ENCODE measurements at regions not wholly inside any gene's neighbourhood (a gene's known extent, or its start where the extent isn't known, plus 50 kb on each side); places are given as distances from the start of the nearest gene placed in this dataset. TPM values are rescaled to one million over a fixed set of nuclear protein-coding genes. Genes with fewer than 3 reads are reported as not detected.
A peak's percentile ranks its signal among the peaks of the same experiment; 100 is the strongest.

GRCh38 chr15:62986948-62987347 is 55.6 kb upstream of the TPM1 start:
- 89% methylated on average over 7 of the region's 7 CpGs for WGBS (ENCODE audit: insufficient coverage)
- Histone ChIP-seq H3K4me3 (ENCODE audit: low read depth, low read length) (no peak overlapping the region), H3K27ac (ENCODE audit: low read depth, low read length) (no peak overlapping the region), H3K36me3 (ENCODE audit: control insufficient read depth, insufficient read depth, low read length) (no peaks in the 10 kb centered on the region), H3K27me3 (ENCODE audit: control insufficient read depth, insufficient read depth, low read length) (no peaks in the 10 kb centered on the region), H3K9me3 (ENCODE audit: control insufficient read depth, insufficient read depth, low read length) (no peaks in the 10 kb centered on the region), H3K4me1 (ENCODE audit: control insufficient read depth, insufficient read depth, low read length) (no peaks in the 10 kb centered on the region)
- no peak for DNase-seq (ENCODE audit: low read depth in 4 of 6, low spot score in 6 of 6)

- 74% methylated on average over 7 of the region's 7 CpGs for whole genome bisulfite sequencing (ENCODE audit: insufficient coverage)
- DNase-seq (ENCODE audit: low read depth in 4 of 6, low spot score in 6 of 6): no peak
- Histone ChIP-seq H3K27ac (ENCODE audit: low read depth, low read length) (no peak overlapping the region), H3K9me3 (ENCODE audit: control insufficient read depth, insufficient read depth, low read length) (no peaks in the 10 kb centered on the region), H3K27me3 (ENCODE audit: control insufficient read depth, insufficient read depth, low read length) (no peaks in the 10 kb centered on the region), H3K4me1 (ENCODE audit: control insufficient read depth, insufficient read depth, low read length) (no peaks in the 10 kb centered on the region), H3K4me3 (ENCODE audit: low read depth, low read length) (no peak overlapping the region), H3K36me3 (ENCODE audit: control insufficient read depth, insufficient read depth, low read length) (no peaks in the 10 kb centered on the region)
These were observed 53.8 kb upstream of the TPM1 start for GRCh38 chr15:62988701-62989100.

DNA sequence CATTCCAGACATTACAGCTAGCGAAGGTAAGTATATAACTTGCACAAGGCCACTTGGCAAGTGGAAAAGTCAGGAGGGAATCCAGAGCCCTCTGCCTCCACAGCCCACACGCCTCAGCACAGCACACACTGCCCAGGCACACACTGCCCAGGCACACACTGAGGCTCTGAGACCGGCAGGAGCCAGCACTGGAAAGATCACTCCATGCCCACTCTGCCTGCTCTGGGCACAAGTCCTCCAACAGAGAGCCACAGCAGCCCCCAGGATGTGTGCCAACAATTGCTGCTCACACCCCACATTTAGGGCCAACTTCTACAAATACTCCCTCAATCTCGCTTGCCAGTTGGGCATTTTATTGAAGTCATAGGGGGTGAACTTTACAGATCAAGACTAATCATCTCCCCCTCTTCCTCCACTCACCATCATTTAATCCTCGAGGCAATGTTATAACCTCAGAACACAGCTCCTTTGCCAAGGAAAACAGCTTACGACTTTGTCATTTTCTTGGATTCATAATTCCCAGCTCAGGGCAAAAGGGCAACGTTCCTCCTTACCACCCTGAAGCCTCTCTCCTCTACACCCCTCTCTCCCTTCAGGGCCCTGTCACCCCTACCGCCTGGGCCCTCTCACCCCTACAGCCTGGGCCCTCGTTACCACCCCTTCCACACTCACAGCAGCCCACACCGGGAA is 53.0 kb upstream of the TPM1 start:
- H3K27me3 ChIP-seq (ENCODE audit: control insufficient read depth, insufficient read depth, low read length): no peaks in the 10 kb centered on the region
- WGBS (ENCODE audit: insufficient coverage): 72% methylated on average over 7 of the region's 10 CpGs
- H3K4me3 ChIP-seq (ENCODE audit: low read depth, low read length): no peak overlapping the region
- DNase-seq (ENCODE audit: low read depth in 4 of 6, low spot score in 6 of 6): peak in 1 of 6 donors; percentile 14
- H3K4me1 ChIP-seq (ENCODE audit: control insufficient read depth, insufficient read depth, low read length): no peaks in the 10 kb centered on the region
- no peak overlapping the region for H3K27ac ChIP-seq (ENCODE audit: low read depth, low read length)
- H3K36me3 ChIP-seq (ENCODE audit: control insufficient read depth, insufficient read depth, low read length): no peaks in the 10 kb centered on the region
- H3K9me3 ChIP-seq (ENCODE audit: control insufficient read depth, insufficient read depth, low read length): no peaks in the 10 kb centered on the region

GRCh38 chr15:62991698-62992097 is 50.8 kb upstream of the TPM1 start:
- no CpG with 5 or more reads among the region's 2 CpGs for WGBS (ENCODE audit: insufficient coverage)
- Histone ChIP-seq H3K4me1 (ENCODE audit: control insufficient read depth, insufficient read depth, low read length) (no peaks in the 10 kb centered on the region), H3K36me3 (ENCODE audit: control insufficient read depth, insufficient read depth, low read length) (no peaks in the 10 kb centered on the region), H3K27ac (ENCODE audit: low read depth, low read length) (no peak overlapping the region), H3K27me3 (ENCODE audit: control insufficient read depth, insufficient read depth, low read length) (no peaks in the 10 kb centered on the region), H3K4me3 (ENCODE audit: low read depth, low read length) (no peak overlapping the region), H3K9me3 (ENCODE audit: control insufficient read depth, insufficient read depth, low read length) (no peaks in the 10 kb centered on the region)
- DNase-seq (ENCODE audit: low read depth in 4 of 6, low spot score in 6 of 6): no peak

- 56% methylated on average over 3 of the region's 3 CpGs for WGBS (ENCODE audit: insufficient coverage)
- Histone ChIP-seq H3K36me3 (ENCODE audit: control insufficient read depth, insufficient read depth, low read length) (no peaks in the 10 kb centered on the region), H3K27me3 (ENCODE audit: control insufficient read depth, insufficient read depth, low read length) (no peaks in the 10 kb centered on the region), H3K9me3 (ENCODE audit: control insufficient read depth, insufficient read depth, low read length) (no peaks in the 10 kb centered on the region), H3K4me3 (ENCODE audit: low read depth, low read length) (no peak overlapping the region), H3K4me1 (ENCODE audit: control insufficient read depth, insufficient read depth, low read length) (no peaks in the 10 kb centered on the region), H3K27ac (ENCODE audit: low read depth, low read length) (no peak overlapping the region)
- DNase-seq (ENCODE audit: low read depth in 4 of 6, low spot score in 6 of 6): no peak
These were observed 50.2 kb upstream of the TPM1 start for GRCh38 chr15:62992302-62992701.

Small RNAs in the stretch of these regions (small RNA-seq; reads per million reads assigned to genes)
- gene MIR190A (ENCODE audit: low replicate concordance) (12.0 reads per million, percentile 96 among the genes with 10 or more reads in this experiment), gene MIR6085 (ENCODE audit: low replicate concordance) (not detected), gene MIR8067 (ENCODE audit: low replicate concordance) (not detected), gene RF00017 (ENCODE audit: low replicate concordance) (not detected)
